Stimulated activated CD4-positive, alpha-beta T cell treated with anti-CD3 and anti-CD28 coated beads, Interleukin-15, amount 100 ng/mL, for 24 hours (primary cell): ENCODE measurements at regions not wholly inside any gene's neighbourhood (a gene's known extent, or its start where the extent isn't known, plus 50 kb on each side); places are given as distances from the start of the nearest gene placed in this dataset.

Source experiments
- DNase-seq: peaks from one replicate; pipeline ENCODE4 v3.0.0-alpha.2; 2020

- DNase-seq = no peak
These were observed 236.1 kb upstream of the USP25 start for GRCh38 chr21:15493646-15494045.

DNA sequence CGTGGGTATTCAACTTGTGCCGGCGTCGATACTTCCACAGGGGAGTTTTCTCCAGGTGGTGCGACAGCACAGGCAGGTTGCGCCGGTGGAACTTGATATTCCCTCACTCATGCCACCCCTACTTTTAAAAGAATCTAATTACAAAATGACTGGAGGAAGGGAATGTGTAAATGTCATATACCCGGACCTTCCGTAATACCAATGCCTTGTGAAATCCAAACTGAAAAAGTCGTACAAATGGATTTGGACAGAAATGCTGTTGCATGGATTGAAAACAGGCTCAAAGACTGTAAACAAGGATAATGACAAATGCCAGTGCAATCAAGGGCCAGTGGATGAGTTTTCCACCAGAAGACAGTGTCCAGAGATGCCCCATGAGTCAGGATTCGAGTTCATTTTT lies 235.3 kb upstream of the USP25 start:
- no peak for DNase-seq

DNA sequence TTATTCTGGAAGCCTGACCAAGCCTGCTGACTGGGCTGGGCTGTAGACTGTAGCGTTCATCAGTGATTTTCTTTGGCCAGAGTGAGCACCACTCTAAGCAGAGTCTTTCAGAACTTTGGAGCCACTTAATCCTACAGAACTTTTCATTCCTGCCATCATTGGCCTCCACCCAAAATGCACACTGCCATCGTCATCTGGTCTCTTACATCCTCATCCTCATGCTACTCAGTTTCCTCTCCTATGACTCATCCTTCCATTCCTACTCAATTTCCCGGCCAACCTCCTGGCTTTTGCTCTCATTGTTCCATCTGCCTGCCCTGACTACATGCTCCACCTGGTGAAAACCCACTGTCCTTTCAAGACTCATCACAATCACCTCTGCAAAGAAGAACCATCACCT lies 233.8 kb upstream of the USP25 start:
- no peak for DNase-seq

DNA sequence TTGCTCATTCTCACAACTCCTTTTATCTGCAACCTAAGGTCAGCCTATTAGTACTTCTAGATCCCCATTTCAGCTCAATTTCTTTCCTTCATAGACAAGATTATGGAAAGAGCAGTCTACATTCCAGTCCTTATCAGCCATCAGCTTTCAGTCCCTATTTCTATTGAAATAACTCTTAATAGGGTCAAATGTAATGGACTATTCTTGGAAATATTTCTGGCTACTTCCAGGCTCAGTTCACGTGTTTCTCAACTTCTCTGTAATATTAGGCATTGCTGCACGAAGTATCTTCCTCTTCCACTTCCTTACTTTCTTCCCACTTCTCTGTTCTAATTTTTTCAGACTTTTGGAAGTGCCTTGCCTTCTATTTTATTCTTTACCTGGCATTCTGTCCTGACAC lies 232.9 kb upstream of the USP25 start:
- no peak for DNase-seq

DNA sequence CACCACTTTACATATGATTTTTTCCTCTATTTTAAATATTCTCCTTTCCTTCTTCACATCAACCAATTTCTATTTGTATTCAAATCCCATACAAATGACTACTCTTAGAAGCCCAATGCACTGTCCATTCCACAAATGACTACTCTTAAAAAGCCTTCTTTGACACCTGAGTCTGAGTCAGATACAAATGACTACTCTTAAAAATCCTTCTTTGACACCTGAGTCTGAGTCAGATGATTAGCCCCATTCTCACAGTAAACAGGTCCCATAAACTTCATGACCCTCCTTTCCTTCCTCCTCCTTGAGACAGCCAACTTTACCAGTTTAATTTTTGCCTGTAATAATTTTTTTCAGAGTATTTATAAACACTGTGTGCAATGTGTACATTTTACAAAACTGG lies 231.3 kb upstream of the USP25 start:
- DNase-seq = no peak

- no peak for DNase-seq
These were observed 223.7 kb upstream of the USP25 start for GRCh38 chr21:15506086-15506485.

- DNase-seq = no peak
These were observed 221.2 kb upstream of the USP25 start for GRCh38 chr21:15508554-15508953.

GRCh38 chr21:15514073-15514946 lies 215.5 kb upstream of the USP25 start:
- DNase-seq = peak; percentile 61

DNA sequence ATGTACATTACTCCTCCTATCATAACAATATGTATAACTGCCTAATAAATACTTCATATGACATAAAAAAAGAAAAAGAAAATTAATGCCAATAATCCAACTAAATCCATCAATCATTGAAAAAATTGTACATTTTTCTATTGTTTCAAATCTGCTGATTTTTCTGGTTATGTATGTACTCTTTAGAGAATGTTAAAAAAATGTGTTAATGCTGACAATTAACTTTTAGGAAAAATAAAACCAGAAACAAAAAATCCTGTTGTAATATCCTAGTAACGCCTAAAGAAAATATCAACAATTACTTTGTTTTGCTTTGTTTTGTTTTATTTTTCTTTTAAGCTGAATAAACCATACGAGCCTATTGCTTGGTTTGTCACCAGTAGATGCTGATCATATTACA lies 213.9 kb upstream of the USP25 start:
- DNase-seq = no peak

GRCh38 chr21:15517394-15517793 lies 212.4 kb upstream of the USP25 start:
- DNase-seq = no peak

DNA sequence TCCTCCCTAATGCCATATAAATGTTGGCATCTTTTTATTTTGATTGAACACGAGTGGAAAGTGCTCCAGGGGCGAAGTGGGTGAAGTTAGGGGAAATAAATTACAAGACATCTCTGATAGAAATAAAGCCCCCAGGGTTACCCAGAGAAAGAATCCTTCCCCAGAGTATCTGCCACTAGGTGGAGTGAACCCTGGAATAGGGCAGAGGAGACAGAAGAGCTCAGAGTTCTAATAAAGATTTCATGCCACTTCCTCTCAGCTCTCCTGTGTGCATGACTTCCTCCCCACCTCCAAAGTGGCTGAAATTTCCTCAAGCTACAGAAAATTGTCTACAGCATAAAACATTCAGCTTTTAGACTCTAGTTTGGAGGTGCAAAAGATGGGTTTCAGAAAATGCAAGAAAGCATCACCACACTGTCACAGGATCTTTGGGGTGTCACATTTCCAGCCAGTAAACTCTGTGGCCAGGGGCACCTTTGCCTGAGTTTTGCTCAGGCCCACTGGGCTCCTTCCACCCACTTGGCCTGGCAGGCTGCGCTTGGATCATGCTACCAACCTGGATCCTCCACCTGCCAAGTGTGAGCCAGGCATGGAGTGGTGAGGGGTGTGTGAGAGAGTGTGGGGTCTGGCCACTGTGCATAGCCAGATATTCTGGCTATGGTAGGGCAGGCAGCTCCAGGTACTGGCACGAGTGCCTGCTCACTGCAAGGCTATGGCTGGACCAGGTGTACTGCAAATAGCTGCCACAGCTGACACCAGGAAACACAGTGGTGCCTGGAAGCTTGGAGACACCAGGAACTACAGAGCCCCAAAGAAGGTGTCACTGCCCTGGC lies 208.8 kb upstream of the USP25 start:
- DNase-seq = no peak

- DNase-seq = no peak
These were observed 208.2 kb upstream of the USP25 start for GRCh38 chr21:15521644-15522001.

- no peak for DNase-seq
These were observed 207.6 kb upstream of the USP25 start for GRCh38 chr21:15522148-15522547.

GRCh38 chr21:15524855-15525254 lies 204.9 kb upstream of the USP25 start:
- no peak for DNase-seq

DNA sequence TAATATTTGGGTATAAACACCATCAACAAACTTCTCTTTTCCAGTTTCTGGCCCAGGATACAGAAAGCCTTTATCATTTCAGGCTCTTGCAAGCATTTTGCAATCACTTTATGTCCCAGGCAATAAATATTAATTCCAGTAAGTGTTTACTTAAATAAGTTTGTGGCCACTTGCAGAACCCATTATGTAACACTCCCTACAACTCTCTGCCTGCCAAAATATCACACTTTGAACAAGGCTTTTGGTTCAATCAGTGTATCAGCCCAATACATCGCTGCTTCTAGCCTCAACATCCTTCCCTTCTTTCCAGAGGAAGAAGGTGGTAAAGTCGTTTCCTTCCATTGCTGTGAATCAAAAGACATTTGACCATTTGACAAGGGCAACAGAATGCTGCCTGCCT lies 203.0 kb upstream of the USP25 start:
- no peak for DNase-seq

GRCh38 chr21:15528346-15528745 lies 201.4 kb upstream of the USP25 start:
- DNase-seq = no peak

- no peak for DNase-seq
These were observed 197.8 kb upstream of the USP25 start for GRCh38 chr21:15531986-15532385.

- DNase-seq = no peak
These were observed 196.2 kb upstream of the USP25 start for GRCh38 chr21:15533618-15534017.

DNA sequence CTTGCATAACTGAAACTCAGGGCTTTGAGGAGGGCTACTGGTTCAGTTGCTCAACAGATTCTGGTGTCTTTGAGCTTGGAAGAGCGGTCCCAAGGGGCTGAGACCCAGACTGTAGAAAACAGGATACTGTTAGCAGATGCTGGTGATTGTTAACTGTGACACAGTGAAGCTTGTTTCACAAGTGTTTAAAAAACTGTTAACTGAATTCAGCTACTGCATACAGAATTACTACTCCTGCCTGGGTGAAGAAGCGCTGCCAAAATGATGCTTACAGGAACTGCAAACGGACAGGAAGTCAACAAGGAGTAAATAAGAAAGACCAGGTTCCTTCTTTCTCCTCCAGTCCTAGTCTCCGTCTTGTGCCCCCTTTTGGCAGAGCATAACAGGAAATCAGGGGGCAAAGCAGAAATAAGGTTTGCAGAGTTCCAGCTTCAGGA lies 195.3 kb upstream of the USP25 start:
- DNase-seq = no peak

DNA sequence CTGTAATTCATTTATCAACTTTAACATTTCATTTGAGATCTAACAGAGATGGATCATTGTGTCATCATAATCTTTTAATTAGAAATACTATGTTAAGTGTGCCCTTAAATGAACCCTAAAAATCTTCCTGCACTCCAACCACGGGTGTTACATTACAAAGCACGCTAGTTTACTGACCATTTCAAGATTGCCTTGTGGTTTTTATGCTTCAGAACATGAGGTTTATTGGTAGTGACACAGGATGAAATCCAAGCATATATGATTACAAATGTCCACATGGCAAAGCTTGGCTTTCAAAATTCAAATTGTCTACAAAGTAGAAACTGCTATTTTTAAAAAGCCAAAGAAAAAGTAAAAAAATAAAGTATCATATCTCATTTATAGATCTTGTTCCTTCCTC lies 190.4 kb upstream of the USP25 start:
- DNase-seq = no peak

DNA sequence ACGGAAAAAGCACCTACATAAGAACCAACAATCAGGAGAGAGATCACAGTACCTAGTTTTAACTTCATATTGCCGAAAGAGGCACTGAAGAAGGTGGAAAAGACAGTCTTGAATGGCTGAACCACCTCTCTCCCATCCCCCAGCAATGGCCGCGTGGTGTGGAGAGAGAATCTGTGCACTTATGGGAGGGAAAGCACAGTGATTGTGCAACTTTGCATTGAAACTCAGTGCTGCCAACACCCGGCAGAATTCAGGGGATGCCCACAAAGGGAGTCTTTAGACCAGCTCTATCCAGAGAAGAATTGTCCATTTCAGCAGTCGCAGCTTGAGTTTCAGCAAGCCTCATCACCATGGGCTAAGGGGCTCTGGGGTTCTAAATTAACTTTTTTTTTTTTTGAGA lies 186.3 kb upstream of the USP25 start:
- DNase-seq = no peak

GRCh38 chr21:15549671-15550070 lies 180.1 kb upstream of the USP25 start:
- no peak for DNase-seq

- DNase-seq = no peak
These were observed 176.8 kb upstream of the USP25 start for GRCh38 chr21:15552914-15553494.

- DNase-seq = no peak
These were observed 171.9 kb upstream of the USP25 start for GRCh38 chr21:15557925-15558324.
